ENCODE measurements at regions not wholly inside any gene's neighbourhood (a gene's known extent, or its start where the extent isn't known, plus 50 kb on each side); places are given as distances from the start of the nearest gene placed in this dataset.

- TF ChIP-seq, protein P1, sequence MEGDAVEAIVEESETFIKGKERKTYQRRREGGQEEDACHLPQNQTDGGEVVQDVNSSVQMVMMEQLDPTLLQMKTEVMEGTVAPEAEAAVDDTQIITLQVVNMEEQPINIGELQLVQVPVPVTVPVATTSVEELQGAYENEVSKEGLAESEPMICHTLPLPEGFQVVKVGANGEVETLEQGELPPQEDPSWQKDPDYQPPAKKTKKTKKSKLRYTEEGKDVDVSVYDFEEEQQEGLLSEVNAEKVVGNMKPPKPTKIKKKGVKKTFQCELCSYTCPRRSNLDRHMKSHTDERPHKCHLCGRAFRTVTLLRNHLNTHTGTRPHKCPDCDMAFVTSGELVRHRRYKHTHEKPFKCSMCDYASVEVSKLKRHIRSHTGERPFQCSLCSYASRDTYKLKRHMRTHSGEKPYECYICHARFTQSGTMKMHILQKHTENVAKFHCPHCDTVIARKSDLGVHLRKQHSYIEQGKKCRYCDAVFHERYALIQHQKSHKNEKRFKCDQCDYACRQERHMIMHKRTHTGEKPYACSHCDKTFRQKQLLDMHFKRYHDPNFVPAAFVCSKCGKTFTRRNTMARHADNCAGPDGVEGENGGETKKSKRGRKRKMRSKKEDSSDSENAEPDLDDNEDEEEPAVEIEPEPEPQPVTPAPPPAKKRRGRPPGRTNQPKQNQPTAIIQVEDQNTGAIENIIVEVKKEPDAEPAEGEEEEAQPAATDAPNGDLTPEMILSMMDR (IDR thresholded peaks at IDR 0.05; ENCODE audit: low read depth, low read length, missing control alignments), result no peak
- DNase-seq (ENCODE audit: low read depth), result no peak
- H3K4me3 ChIP-seq (ENCODE audit: low read depth, low read length), result no peak overlapping the region
Measured at GRCh38 chr22:48147404-48147803, 1385.0 kb downstream of the TBC1D22A start.

GRCh38 chr22:48146426-48146825 is 1384.0 kb downstream of the TBC1D22A start:
- TF ChIP-seq, protein P1 (IDR thresholded peaks at IDR 0.05; ENCODE audit: low read depth, low read length, missing control alignments), result no peak
- no peak overlapping the region for H3K4me3 ChIP-seq (ENCODE audit: low read depth, low read length)
- no peak for DNase-seq (ENCODE audit: low read depth)

DNA sequence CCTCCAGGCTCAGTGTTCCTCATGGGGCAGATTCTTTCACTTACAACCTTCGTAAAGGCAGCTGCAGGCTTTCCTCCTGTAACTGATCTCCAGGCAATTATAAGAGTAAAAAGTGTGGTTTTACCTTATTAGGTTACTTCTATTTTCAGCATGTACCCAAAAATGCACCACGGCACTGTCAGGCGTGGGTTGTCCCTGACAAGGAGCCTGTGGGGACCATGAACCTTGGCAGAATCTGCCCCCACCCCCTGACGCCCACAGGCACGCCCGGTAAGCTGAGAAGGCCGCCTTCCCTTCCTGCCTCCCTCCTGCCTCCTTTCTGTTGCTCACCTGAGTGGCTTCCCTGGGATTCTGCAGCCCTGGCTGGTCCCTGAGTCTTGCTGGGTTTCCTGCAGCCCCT is 1383.3 kb downstream of the TBC1D22A start:
- no peak overlapping the region for H3K4me3 ChIP-seq (ENCODE audit: low read depth, low read length)
- TF ChIP-seq, protein P1 (IDR thresholded peaks at IDR 0.05; ENCODE audit: low read depth, low read length, missing control alignments), result no peak
- no peak for DNase-seq (ENCODE audit: low read depth)

DNA sequence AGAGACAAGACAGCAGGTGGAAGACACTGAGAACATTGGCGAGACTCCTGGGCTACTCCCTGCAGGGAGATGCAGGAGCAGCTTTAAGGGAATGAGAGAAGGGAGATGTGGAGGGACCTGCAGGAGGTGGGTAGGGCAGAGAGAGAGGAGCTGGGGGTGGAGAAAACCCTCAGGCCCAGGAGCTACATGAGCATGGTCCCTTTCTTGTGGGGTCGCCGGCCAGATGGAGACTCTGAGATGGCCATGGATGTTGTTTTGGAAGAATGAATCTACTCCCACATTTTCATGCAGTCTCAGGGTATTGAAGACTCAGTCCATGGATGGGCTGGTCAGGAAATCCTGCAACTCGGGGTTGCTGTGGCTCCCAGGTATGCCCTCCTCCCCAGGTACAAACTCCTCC is 1381.9 kb downstream of the TBC1D22A start:
- no peak for DNase-seq (ENCODE audit: low read depth)
- TF ChIP-seq, protein P1 (IDR thresholded peaks at IDR 0.05; ENCODE audit: low read depth, low read length, missing control alignments), result no peak
- H3K4me3 ChIP-seq (ENCODE audit: low read depth, low read length), result no peak overlapping the region

- DNase-seq (ENCODE audit: low read depth), result no peak
- TF ChIP-seq, protein P1 (IDR thresholded peaks at IDR 0.05; ENCODE audit: low read depth, low read length, missing control alignments), result no peak
- no peak overlapping the region for H3K4me3 ChIP-seq (ENCODE audit: low read depth, low read length)
Measured at GRCh38 chr22:48143856-48144255, 1381.4 kb downstream of the TBC1D22A start.

DNA sequence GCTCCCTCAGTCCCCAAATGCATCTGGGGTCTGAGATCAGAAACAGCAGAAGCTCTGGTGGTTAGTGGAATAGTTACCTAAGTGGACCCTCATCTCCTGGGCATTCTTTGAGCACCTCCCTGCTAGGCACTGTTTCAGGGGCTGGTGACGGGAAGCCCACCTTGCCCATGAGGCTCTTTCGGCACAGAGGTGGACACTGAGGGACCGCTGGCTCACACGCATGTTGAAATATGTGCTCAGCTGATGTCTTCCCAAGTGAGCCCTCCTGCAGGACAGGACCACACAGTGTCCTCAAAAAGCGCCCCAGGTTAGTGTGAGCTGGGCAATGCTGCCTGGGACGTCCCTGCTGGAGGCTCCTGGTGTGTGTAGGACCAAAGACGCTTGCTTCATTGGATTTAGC is 1379.9 kb downstream of the TBC1D22A start:
- DNase-seq (ENCODE audit: low read depth), result no peak
- no peak overlapping the region for H3K4me3 ChIP-seq (ENCODE audit: low read depth, low read length)
- TF ChIP-seq, protein P1 (IDR thresholded peaks at IDR 0.05; ENCODE audit: low read depth, low read length, missing control alignments), result no peak

DNA sequence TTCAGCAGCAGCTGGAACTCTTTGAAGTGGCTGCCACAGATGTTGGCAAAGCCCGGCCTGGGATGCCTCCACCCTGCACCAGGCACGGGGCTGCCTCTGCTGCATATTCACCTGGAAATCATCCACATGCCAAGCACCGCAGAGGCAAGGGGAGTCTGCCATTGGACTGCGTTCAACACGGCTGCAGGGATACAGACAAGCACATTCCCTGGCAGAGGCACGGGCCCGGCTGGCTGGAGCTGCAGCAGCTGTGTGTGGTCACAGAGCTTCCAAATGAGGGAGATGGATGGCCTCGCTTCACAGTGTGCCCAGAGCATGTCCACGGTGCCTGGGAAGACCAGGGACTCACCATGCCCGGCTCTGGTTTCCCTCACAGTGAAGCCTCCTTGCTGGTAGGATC is 1378.9 kb downstream of the TBC1D22A start:
- DNase-seq (ENCODE audit: low read depth), result no peak
- TF ChIP-seq, protein P1 (IDR thresholded peaks at IDR 0.05; ENCODE audit: low read depth, low read length, missing control alignments), result no peak
- no peak overlapping the region for H3K4me3 ChIP-seq (ENCODE audit: low read depth, low read length)
